ENCODE measurements at regions not wholly inside any gene's neighbourhood (a gene's known extent, or its start where the extent isn't known, plus 50 kb on each side); places are given as distances from the start of the nearest gene placed in this dataset.
A peak's percentile ranks its signal among the peaks of the same experiment; 100 is the strongest.

- Histone ChIP-seq H3K9me3 (replicated peaks in 1 of 11) (0 out of 22 replicates have a peak, but pooled peaks cover 0 to 4% (median 0%) of the 10 kb centered on the region in 11 experiments), H4K20me1 (no peaks in the 10 kb centered on the region), H3K4me3 (no peak overlapping the region), H3K4me2 (no peak overlapping the region), H3K36me3 (no peaks in the 10 kb centered on the region), H3K27me3 (no peaks in the 10 kb centered on the region), H3K4me1 (no peaks in the 10 kb centered on the region), H3K9ac (no peak overlapping the region), H3K27ac (no peak overlapping the region)
- TF ChIP-seq Cebpa-rat (IDR thresholded peaks at IDR 0.05), result no peak
Observed at GRCh38 chr6:151154418-151154817, 85.3 kb upstream of the AKAP12 start.

- no peaks in the 10 kb centered on the region for H4K20me1 ChIP-seq
- no peaks in the 10 kb centered on the region for H3K27me3 ChIP-seq
- H3K4me1 ChIP-seq, result peaks cover 0 to under 1% (median 0%) of the 10 kb centered on the region in 10 experiments; a peak in 2 of 20 replicates
- no peak overlapping the region for H3K4me2 ChIP-seq
- 0 out of 22 replicates have a peak, but pooled peaks cover 0 to 4% (median 0%) of the 10 kb centered on the region in 11 experiments for H3K9me3 ChIP-seq (replicated peaks in 1 of 11)
- H3K36me3 ChIP-seq, result no peaks in the 10 kb centered on the region
- no peak overlapping the region for H3K9ac ChIP-seq
- no peak overlapping the region for H3K4me3 ChIP-seq
- no peak overlapping the region for H3K27ac ChIP-seq
- no peak for TF ChIP-seq Cebpa-rat (IDR thresholded peaks at IDR 0.05)
Observed at GRCh38 chr6:151155095-151155494, 84.7 kb upstream of the AKAP12 start.

- Histone ChIP-seq H3K4me1 (peaks cover 6 to 50% (median 25%) of the 10 kb centered on the region in 10 experiments; a peak in 19 of 20 replicates), H3K9me3 (replicated peaks in 1 of 11) (no peaks in the 10 kb centered on the region; a peak in 1 of 22 replicates), H3K9ac (no peak overlapping the region), H3K36me3 (no peaks in the 10 kb centered on the region), H4K20me1 (no peaks in the 10 kb centered on the region), H3K4me3 (no peak overlapping the region), H3K4me2 (peak overlapping the region in 9 of 11 experiments; percentile 15 to 75 (median 53); a peak in 17 of 22 replicates), H3K27me3 (no peaks in the 10 kb centered on the region), H3K27ac (no peak overlapping the region)
- TF ChIP-seq Cebpa-rat (IDR thresholded peaks at IDR 0.05), result no peak
Observed at GRCh38 chr6:151160929-151161757, 78.6 kb upstream of the AKAP12 start.

GRCh38 chr6:151164383-151164782 lies 75.4 kb upstream of the AKAP12 start:
- no peaks in the 10 kb centered on the region for H3K36me3 ChIP-seq
- peak overlapping the region in 4 of 11 experiments; percentile 3 to 40 (median 36); a peak in 4 of 22 replicates for H3K27ac ChIP-seq
- peaks cover 0 to 17% (median 7%) of the 10 kb centered on the region in 11 experiments; a peak in 9 of 22 replicates for H3K9me3 ChIP-seq (replicated peaks in 1 of 11)
- H3K4me1 ChIP-seq, result peaks cover 6 to 55% (median 25%) of the 10 kb centered on the region in 10 experiments; a peak in 19 of 20 replicates
- H3K27me3 ChIP-seq, result no peaks in the 10 kb centered on the region
- TF ChIP-seq Cebpa-rat (IDR thresholded peaks at IDR 0.05), result no peak
- H3K9ac ChIP-seq, result peak overlapping the region in 3 of 11 experiments; percentile 0 to 54 (median 19); a peak in 5 of 22 replicates
- H4K20me1 ChIP-seq, result no peaks in the 10 kb centered on the region
- H3K4me2 ChIP-seq, result peak overlapping the region; percentile 51 to 84 (median 76)
- H3K4me3 ChIP-seq, result peak overlapping the region in 1 of 10 experiments; percentile 6; a peak in 2 of 20 replicates

GRCh38 chr6:151166180-151166579 lies 73.6 kb upstream of the AKAP12 start:
- peaks cover 0 to 17% (median 10%) of the 10 kb centered on the region in 11 experiments; a peak in 10 of 22 replicates for H3K9me3 ChIP-seq (replicated peaks in 1 of 11)
- no peak overlapping the region for H3K4me3 ChIP-seq
- H3K27me3 ChIP-seq, result no peaks in the 10 kb centered on the region
- no peaks in the 10 kb centered on the region for H4K20me1 ChIP-seq
- no peaks in the 10 kb centered on the region for H3K36me3 ChIP-seq
- H3K27ac ChIP-seq, result no peak overlapping the region
- no peak overlapping the region; a peak in 1 of 22 replicates for H3K4me2 ChIP-seq
- no peak overlapping the region for H3K9ac ChIP-seq
- no peak for TF ChIP-seq Cebpa-rat (IDR thresholded peaks at IDR 0.05)
- H3K4me1 ChIP-seq, result peaks cover 7 to 44% (median 21%) of the 10 kb centered on the region in 10 experiments; a peak in 19 of 20 replicates

- H4K20me1 ChIP-seq, result no peaks in the 10 kb centered on the region
- H3K36me3 ChIP-seq, result no peaks in the 10 kb centered on the region
- H3K4me3 ChIP-seq, result no peak overlapping the region
- no peak overlapping the region for H3K9ac ChIP-seq
- H3K4me1 ChIP-seq, result peaks cover 7 to 36% (median 18%) of the 10 kb centered on the region in 10 experiments; a peak in 19 of 20 replicates
- no peak overlapping the region for H3K4me2 ChIP-seq
- H3K27ac ChIP-seq, result no peak overlapping the region
- no peak for TF ChIP-seq Cebpa-rat (IDR thresholded peaks at IDR 0.05)
- no peaks in the 10 kb centered on the region for H3K27me3 ChIP-seq
- H3K9me3 ChIP-seq (replicated peaks in 1 of 11), result peaks cover 0 to 17% (median 10%) of the 10 kb centered on the region in 11 experiments; a peak in 10 of 22 replicates
Observed at GRCh38 chr6:151167034-151167433, 72.7 kb upstream of the AKAP12 start.

GRCh38 chr6:151170622-151171246 lies 69.0 kb upstream of the AKAP12 start:
- Histone ChIP-seq H3K4me1 (peaks cover 0 to 9% (median 6%) of the 10 kb centered on the region in 10 experiments; a peak in 6 of 20 replicates), H3K9ac (no peak overlapping the region), H3K27ac (no peak overlapping the region), H4K20me1 (no peaks in the 10 kb centered on the region), H3K36me3 (no peaks in the 10 kb centered on the region), H3K4me2 (peak overlapping the region in 7 of 11 experiments; percentile 4 to 29 (median 16); a peak in 9 of 22 replicates), H3K4me3 (no peak overlapping the region), H3K9me3 (replicated peaks in 1 of 11) (peaks cover 0 to 17% (median 10%) of the 10 kb centered on the region in 11 experiments; a peak in 10 of 22 replicates), H3K27me3 (no peaks in the 10 kb centered on the region)
- no peak for TF ChIP-seq Cebpa-rat (IDR thresholded peaks at IDR 0.05)

GRCh38 chr6:151172751-151173150 lies 67.0 kb upstream of the AKAP12 start:
- no peaks in the 10 kb centered on the region for H4K20me1 ChIP-seq
- no peaks in the 10 kb centered on the region for H3K36me3 ChIP-seq
- H3K27me3 ChIP-seq, result no peaks in the 10 kb centered on the region
- no peak overlapping the region for H3K4me3 ChIP-seq
- H3K9me3 ChIP-seq (replicated peaks in 1 of 11), result peaks cover 0 to 15% (median 9%) of the 10 kb centered on the region in 11 experiments; a peak in 9 of 22 replicates
- no peak for TF ChIP-seq Cebpa-rat (IDR thresholded peaks at IDR 0.05)
- H3K27ac ChIP-seq, result no peak overlapping the region
- peaks cover 0 to 8% (median 3%) of the 10 kb centered on the region in 10 experiments; a peak in 5 of 20 replicates for H3K4me1 ChIP-seq
- H3K9ac ChIP-seq, result no peak overlapping the region
- H3K4me2 ChIP-seq, result no peak overlapping the region
